K562 (cell line): ENCODE measurements at regions not wholly inside any gene's neighbourhood (a gene's known extent, or its start where the extent isn't known, plus 50 kb on each side); places are given as distances from the start of the nearest gene placed in this dataset.

Experiments used
- ATAC-seq: fragments of 200-7000 bp; cut with Tn5 transposase; 3 replicates; pipeline ENCODE4 v1.9.1; 2020; ENCODE audit warnings: moderate library complexity
- BruUV-seq: library from RNA; stranded (reverse); fragments of 400-500 nt; replicated peaks from 2 replicates; lab custom pipeline; 2021; lab: Mats Ljungman, UMichigan
- CTCF ChIA-PET: fragments of 300-600 bp; formaldehyde crosslinking; extraction: SDS; loops from one replicate; lab custom pipeline; 2021; ENCODE audit warnings: low intra/inter-chr PET ratio; lab: Yijun Ruan, JAX
- POLR2A ChIA-PET: fragments of 300-600, 350-650 bp; sonication (Branson Sonifier 250); formaldehyde crosslinking; extraction: SDS; loops from one replicate; lab custom pipeline; 2021; ENCODE audit warnings: antibody characterized with exemption, inconsistent platforms; lab: Yijun Ruan, JAX
- DNase-seq, 4 experiments: peaks; one replicate each; pipeline versions ENCODE4 v3.0.0 to v3.0.0-alpha.2; 2011 to 2018; ENCODE audit warnings: low spot score in 3 of 4, mixed read lengths in 3 of 4; ENCODE audit errors: extremely low read depth in 1 of 4
- FAIRE-seq: peaks from 2 replicates; lab custom pipeline; 2011; peaks lifted over from hg19 to GRCh38; lab: Jason Lieb, UNC
- H2AFZ ChIP-seq: 2 replicates; pipeline ENCODE4 v1.6.0; 2011; ENCODE audit warnings: low read depth, low read length, control low read depth, inconsistent platforms
- H3K27ac ChIP-seq: fragments of 200-600 bp; 3 replicates; pipeline ENCODE4 v1.8.0; 2011; ENCODE audit warnings: low read depth, mild to moderate bottlenecking, control low read depth, inconsistent platforms, low read length, moderate library complexity, mixed read lengths; ENCODE audit errors: extremely low read depth
- H3K27me3 ChIP-seq, 2 experiments: fragments of 300-600 bp in 1 of 2; 2 replicates in 1 of 2; 3 replicates in 1 of 2; pipeline versions ENCODE4 v1.6.0 to v1.8.0; 2011; ENCODE audit warnings: inconsistent platforms in 2 of 2, low read length in 2 of 2, mild to moderate bottlenecking in 1 of 2, mixed read lengths in 1 of 2, moderate library complexity in 1 of 2; ENCODE audit not compliant: control insufficient read depth in 2 of 2, insufficient read depth in 2 of 2
- H3K36me3 ChIP-seq: fragments of 300-600 bp; 3 replicates; pipeline ENCODE4 v1.8.0; 2011; ENCODE audit warnings: mild to moderate bottlenecking, low read length, inconsistent platforms; ENCODE audit not compliant: control insufficient read depth, insufficient read depth
- H3K4me1 ChIP-seq, 2 experiments: fragments of 200-600 bp in 1 of 2; replicated peaks in 1 of 2; 2 replicates in 1 of 2; 3 replicates in 1 of 2; pipeline versions ENCODE4 v1.5.1 to v1.8.0; 2011; ENCODE audit warnings: inconsistent platforms in 2 of 2, low read length in 2 of 2, mild to moderate bottlenecking in 1 of 2, mixed read lengths in 1 of 2, moderate library complexity in 1 of 2; ENCODE audit not compliant: control insufficient read depth in 2 of 2, insufficient read depth in 2 of 2
- H3K4me2 ChIP-seq: 2 replicates; pipeline ENCODE4 v1.6.1; 2011; ENCODE audit warnings: low read length, control low read depth, inconsistent platforms, mixed read lengths; ENCODE audit not compliant: insufficient read depth
- H3K4me3 ChIP-seq: fragments of 200-600 bp; sonication (generic), shearing (Covaris generic); 2 replicates; pipeline ENCODE4 v1.5.1; 2016; ENCODE audit warnings: control low read depth, inconsistent platforms
- H3K79me2 ChIP-seq: fragments of 200-600 bp; 3 replicates; pipeline ENCODE4 v1.8.0; 2011; ENCODE audit warnings: low read length, inconsistent platforms; ENCODE audit not compliant: control insufficient read depth, insufficient read depth
- H3K9ac ChIP-seq, 2 experiments: 2 replicates each; pipeline versions ENCODE4 v1.6.0 to v1.6.1; 2011; ENCODE audit warnings: low read depth in 2 of 2, low read length in 2 of 2, control low read depth in 1 of 2, inconsistent platforms in 1 of 2, mild to moderate bottlenecking in 1 of 2, mixed read lengths in 1 of 2; ENCODE audit not compliant: insufficient read depth in 1 of 2
- H3K9me1 ChIP-seq: one replicate; pipeline ENCODE4 v1.6.0; 2011; ENCODE audit warnings: inconsistent platforms, mild to moderate bottlenecking, low read length, moderate library complexity; ENCODE audit not compliant: control insufficient read depth, insufficient read depth
- H3K9me3 ChIP-seq: replicated peaks from 2 replicates; pipeline ENCODE4 v1.5.1; 2011; ENCODE audit warnings: low read depth, low read length, inconsistent platforms; ENCODE audit not compliant: control insufficient read depth, insufficient read depth
- H4K20me1 ChIP-seq: replicated peaks from 2 replicates; pipeline ENCODE4 v1.6.1; 2011; ENCODE audit warnings: low read length, inconsistent platforms, mixed read lengths; ENCODE audit not compliant: control insufficient read depth, insufficient read depth
- ARID2 ChIP-seq: fragments of 450-650 bp; IDR thresholded peaks from 2 replicates; pipeline ENCODE4 v1.6.1; 2017; ENCODE audit warnings: antibody characterized with exemption, mild to moderate bottlenecking
- CHD4 ChIP-seq: fragments of 200-600 bp; sonication (generic); IDR thresholded peaks from 3 replicates; pipeline ENCODE4 v1.6.1; 2012; ENCODE audit warnings: low read depth, mild to moderate bottlenecking, mixed read lengths, low read length, inconsistent platforms; ENCODE audit not compliant: insufficient read depth, insufficient replicate concordance, poor library complexity, severe bottlenecking
- ETV6 ChIP-seq, 3 experiments: fragments of 150-350 bp in 1 of 3; sonication (generic) in 1 of 3; formaldehyde crosslinking in 1 of 3; IDR thresholded peaks; 2 replicates each; pipeline versions ENCODE4 v1.6.1 to v1.8.0; 2014 to 2022; ENCODE audit warnings: borderline replicate concordance in 2 of 3, low read depth in 2 of 3, antibody characterized with exemption in 1 of 3, low read length in 1 of 3, mild to moderate bottlenecking in 1 of 3, missing genetic modification reagents in 1 of 3
- FOSL1 ChIP-seq: fragments of 200-800 bp; sonication (Bioruptor generic); conservative IDR thresholded peaks from 2 replicates; pipeline ENCODE4 v1.6.1; 2016; ENCODE audit warnings: missing genetic modification characterization, missing compliant biosample characterization
- POLR3G ChIP-seq: IDR thresholded peaks from 2 replicates; pipeline ENCODE4 v1.6.1; 2011; ENCODE audit not compliant: insufficient read length, insufficient replicate concordance; ENCODE audit errors: extremely low read depth
- RBBP5 ChIP-seq: fragments of 200-600 bp; sonication (generic); IDR thresholded peaks from 2 replicates; pipeline ENCODE4 v1.6.1; 2012; ENCODE audit warnings: borderline replicate concordance, mild to moderate bottlenecking, low read length, control low read depth, inconsistent platforms; ENCODE audit not compliant: insufficient read depth, poor library complexity, severe bottlenecking
- SNRNP70 ChIP-seq: fragments of 200-400 bp; formaldehyde crosslinking; optimal IDR thresholded peaks from 2 replicates; pipeline ENCODE3; 2017; ENCODE audit warnings: low read depth, low read length
- SP2 ChIP-seq: IDR thresholded peaks from 2 replicates; pipeline ENCODE4 v1.6.1; 2011; ENCODE audit warnings: mild to moderate bottlenecking, low read depth, low read length, moderate library complexity; ENCODE audit not compliant: poor library complexity, severe bottlenecking; ENCODE audit errors: extremely low read depth
- TEAD1 ChIP-seq, 2 experiments: fragments of 450-650 bp in 1 of 2; sonication (generic) in 1 of 2; formaldehyde crosslinking; IDR thresholded peaks; 2 replicates each; pipeline versions ENCODE4 v1.4.0 to v1.8.0; 2020 to 2022; ENCODE audit warnings: mild to moderate bottlenecking in 2 of 2, missing genetic modification reagents in 1 of 2
- TEAD4 ChIP-seq, 2 experiments: sonication (generic) in 1 of 2; formaldehyde crosslinking in 1 of 2; IDR thresholded peaks; 2 replicates each; pipeline versions ENCODE4 v1.6.1 to v1.8.0; 2012 to 2022; ENCODE audit warnings: borderline replicate concordance in 1 of 2, inconsistent platforms in 1 of 2, low read length in 1 of 2, mild to moderate bottlenecking in 1 of 2, missing genetic modification reagents in 1 of 2
- ZNF239 ChIP-seq: fragments of 250-450 bp; sonication (Bioruptor Pico); IDR thresholded peaks from 2 replicates; pipeline ENCODE4 v1.4.0; 2020; ENCODE audit warnings: mild to moderate bottlenecking
- ZNF830 ChIP-seq: fragments of 250-450 bp; sonication (Bioruptor Pico); IDR thresholded peaks from 2 replicates; pipeline ENCODE4 v1.5.0; 2021; ENCODE audit warnings: mild to moderate bottlenecking
- WGBS: fragments of 100-300 bp; shearing (Covaris generic); methylation state at CpG from one replicate; pipeline ENCODE4 v1.1.6; 2016; ENCODE audit warnings: low coverage, mixed read lengths; ENCODE audit not compliant: insufficient coverage; ENCODE audit errors: missing lambda C conversion rate; 5-methylcytosine and 5-hydroxymethylcytosine counted together
- in situ Hi-C: fragments of 300-500 bp; cut with MboI; formaldehyde crosslinking; loops from 4 replicates; pipeline ENCODE4 v1.15.0; 2018; ENCODE audit warnings: inconsistent platforms, mixed read lengths
- intact Hi-C: fragments of 100-400 bp; cut with micrococcal nuclease; formaldehyde crosslinking; loops from 2 replicates; pipeline ENCODE4 v1.14.2; 2022
- TF ChIP-seq, protein P1 (sequence below): fragments of 150-350 bp; IDR thresholded peaks from 2 replicates; pipeline ENCODE4 v1.6.1; 2014; ENCODE audit warnings: low read depth, mild to moderate bottlenecking, low read length, borderline replicate concordance
- TF ChIP-seq, protein P2 (sequence below): sonication (generic); formaldehyde crosslinking; IDR thresholded peaks from 2 replicates; pipeline ENCODE4 v1.8.0; 2022; ENCODE audit warnings: mild to moderate bottlenecking, low read depth, missing genetic modification reagents

DNA sequence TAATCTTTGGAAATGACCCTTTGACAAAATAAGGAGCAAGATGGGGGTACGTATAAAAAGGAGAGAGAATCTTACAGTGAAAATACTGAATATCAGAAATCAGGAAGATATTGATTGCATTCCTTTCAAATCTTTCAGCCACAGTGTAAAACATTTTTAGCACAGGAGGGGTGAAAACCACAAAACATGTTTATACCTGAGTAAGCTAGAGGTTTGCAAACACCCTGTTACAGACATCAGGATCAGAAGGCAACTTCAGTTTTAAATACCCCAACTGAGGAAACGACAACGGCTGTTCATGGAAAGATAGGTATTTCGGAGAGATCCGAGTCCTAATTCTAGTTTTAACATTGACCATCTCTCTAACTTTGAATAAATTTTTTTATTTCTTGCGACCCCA is 69.1 kb upstream of the ITGB1 start:
- 0% methylated on average over 6 of the region's 6 CpGs for WGBS
- no peak overlapping the region for H3K27ac ChIP-seq
- FAIRE-seq (no peak), DNase-seq (no peak), ATAC-seq (no peak)
- H3K9me3 ChIP-seq: no peaks in the 10 kb centered on the region
- ChIA-PET POLR2A (no interaction called here), CTCF (no interaction called here)
- no peak overlapping the region for H3K9ac ChIP-seq
- BruUV-seq: no TSS peak
- no peak overlapping the region for H3K4me2 ChIP-seq
- no peaks in the 10 kb centered on the region for H3K36me3 ChIP-seq
- H3K27me3 ChIP-seq: peaks cover 4 to 13% of the 10 kb centered on the region in 2 experiments; a peak in 4 of 5 replicates
- H3K9me1 ChIP-seq: no peaks in the 10 kb centered on the region
- no peaks in the 10 kb centered on the region for H3K4me1 ChIP-seq
- TF ChIP-seq TEAD1 (CRISPR knock-in tag; IDR thresholded peaks at IDR 0.05) (no peak), TEAD4 (IDR thresholded peaks at IDR 0.05; ENCODE audit: low read length) (no peak), TEAD4 (CRISPR knock-in tag; IDR thresholded peaks at IDR 0.05; ENCODE audit: borderline replicate concordance) (no peak), ETV6 (IDR thresholded peaks at IDR 0.05; ENCODE audit: borderline replicate concordance in 1 of 2, low read depth in 2 of 2, low read length in 1 of 2) (no peak), ETV6 (CRISPR knock-in tag; IDR thresholded peaks at IDR 0.05; ENCODE audit: borderline replicate concordance) (no peak), POLR3G (no peak), SNRNP70 (no peak), ARID2 (no peak), ZNF239 (CRISPR knock-in tag) (no peak), SP2 (no peak), RBBP5 (no peak), CHD4 (no peak), ZNF830 (CRISPR knock-in tag) (no peak), FOSL1 (tag) (no peak)
- TF ChIP-seq, protein P1, sequence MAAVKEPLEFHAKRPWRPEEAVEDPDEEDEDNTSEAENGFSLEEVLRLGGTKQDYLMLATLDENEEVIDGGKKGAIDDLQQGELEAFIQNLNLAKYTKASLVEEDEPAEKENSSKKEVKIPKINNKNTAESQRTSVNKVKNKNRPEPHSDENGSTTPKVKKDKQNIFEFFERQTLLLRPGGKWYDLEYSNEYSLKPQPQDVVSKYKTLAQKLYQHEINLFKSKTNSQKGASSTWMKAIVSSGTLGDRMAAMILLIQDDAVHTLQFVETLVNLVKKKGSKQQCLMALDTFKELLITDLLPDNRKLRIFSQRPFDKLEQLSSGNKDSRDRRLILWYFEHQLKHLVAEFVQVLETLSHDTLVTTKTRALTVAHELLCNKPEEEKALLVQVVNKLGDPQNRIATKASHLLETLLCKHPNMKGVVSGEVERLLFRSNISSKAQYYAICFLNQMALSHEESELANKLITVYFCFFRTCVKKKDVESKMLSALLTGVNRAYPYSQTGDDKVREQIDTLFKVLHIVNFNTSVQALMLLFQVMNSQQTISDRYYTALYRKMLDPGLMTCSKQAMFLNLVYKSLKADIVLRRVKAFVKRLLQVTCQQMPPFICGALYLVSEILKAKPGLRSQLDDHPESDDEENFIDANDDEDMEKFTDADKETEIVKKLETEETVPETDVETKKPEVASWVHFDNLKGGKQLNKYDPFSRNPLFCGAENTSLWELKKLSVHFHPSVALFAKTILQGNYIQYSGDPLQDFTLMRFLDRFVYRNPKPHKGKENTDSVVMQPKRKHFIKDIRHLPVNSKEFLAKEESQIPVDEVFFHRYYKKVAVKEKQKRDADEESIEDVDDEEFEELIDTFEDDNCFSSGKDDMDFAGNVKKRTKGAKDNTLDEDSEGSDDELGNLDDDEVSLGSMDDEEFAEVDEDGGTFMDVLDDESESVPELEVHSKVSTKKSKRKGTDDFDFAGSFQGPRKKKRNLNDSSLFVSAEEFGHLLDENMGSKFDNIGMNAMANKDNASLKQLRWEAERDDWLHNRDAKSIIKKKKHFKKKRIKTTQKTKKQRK: no peak
- TF ChIP-seq, protein P2, sequence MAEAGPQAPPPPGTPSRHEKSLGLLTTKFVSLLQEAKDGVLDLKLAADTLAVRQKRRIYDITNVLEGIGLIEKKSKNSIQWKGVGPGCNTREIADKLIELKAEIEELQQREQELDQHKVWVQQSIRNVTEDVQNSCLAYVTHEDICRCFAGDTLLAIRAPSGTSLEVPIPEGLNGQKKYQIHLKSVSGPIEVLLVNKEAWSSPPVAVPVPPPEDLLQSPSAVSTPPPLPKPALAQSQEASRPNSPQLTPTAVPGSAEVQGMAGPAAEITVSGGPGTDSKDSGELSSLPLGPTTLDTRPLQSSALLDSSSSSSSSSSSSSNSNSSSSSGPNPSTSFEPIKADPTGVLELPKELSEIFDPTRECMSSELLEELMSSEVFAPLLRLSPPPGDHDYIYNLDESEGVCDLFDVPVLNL (CRISPR knock-in tag): no peak
- in situ Hi-C loops (no loop called here), intact Hi-C loops (no loop called here)
- no peak overlapping the region for H3K4me3 ChIP-seq
- H4K20me1 ChIP-seq: no peaks in the 10 kb centered on the region
- no peaks in the 10 kb centered on the region for H3K79me2 ChIP-seq
- no peak overlapping the region for H2AFZ ChIP-seq
